NT2/D1 (cell line): ENCODE measurements at regions not wholly inside any gene's neighbourhood (a gene's known extent, or its start where the extent isn't known, plus 50 kb on each side); places are given as distances from the start of the nearest gene placed in this dataset.

Experiments
- DNase-seq: peaks from one replicate; pipeline ENCODE4 v3.0.0-alpha.2; 2011; ENCODE audit warnings: low read depth, low spot score
- H3K27me3 ChIP-seq: 2 replicates; pipeline ENCODE4 v1.6.0; 2011; ENCODE audit warnings: mild to moderate bottlenecking; ENCODE audit not compliant: insufficient read length, insufficient read depth
- H3K36me3 ChIP-seq: 2 replicates; pipeline ENCODE4 v1.6.1; 2011; ENCODE audit warnings: mild to moderate bottlenecking, low read length, mixed read lengths; ENCODE audit not compliant: insufficient read depth, insufficient read length
- H3K4me1 ChIP-seq: 2 replicates; pipeline ENCODE4 v1.5.1; 2011; ENCODE audit not compliant: insufficient read depth, insufficient read length
- H3K4me3 ChIP-seq: 2 replicates; pipeline ENCODE4 v1.5.1; 2011; ENCODE audit warnings: low read depth; ENCODE audit not compliant: insufficient read length
- H3K9ac ChIP-seq: 2 replicates; pipeline ENCODE4 v1.6.0; 2011; ENCODE audit warnings: low read depth; ENCODE audit not compliant: insufficient read length
- H3K9me3 ChIP-seq: 2 replicates; pipeline ENCODE4 v1.5.1; 2011; ENCODE audit warnings: mild to moderate bottlenecking, low read length; ENCODE audit not compliant: insufficient read depth
- SUZ12 ChIP-seq: IDR thresholded peaks from 2 replicates; pipeline ENCODE4 v1.6.1; 2011; ENCODE audit not compliant: insufficient read length, insufficient read depth; ENCODE audit errors: extremely low read depth
- YY1 ChIP-seq: IDR thresholded peaks from 2 replicates; pipeline ENCODE4 v1.6.1; 2011; ENCODE audit not compliant: insufficient read length, insufficient read depth
- ZNF274 ChIP-seq: IDR thresholded peaks from 2 replicates; pipeline ENCODE4 v1.6.1; 2011; ENCODE audit warnings: mild to moderate bottlenecking, low read depth, low read length

- TF ChIP-seq ZNF274, result no peak
- no peak for TF ChIP-seq SUZ12
- no peak for TF ChIP-seq YY1
- Histone ChIP-seq H3K36me3 (no peaks in the 10 kb centered on the region), H3K4me1 (peaks cover 4% of the 10 kb centered on the region), H3K9me3 (no peaks in the 10 kb centered on the region), H3K9ac (no peak overlapping the region), H3K4me3 (no peak overlapping the region), H3K27me3 (no peaks in the 10 kb centered on the region)
- DNase-seq, result no peak
Observed at GRCh38 chr5:134463176-134463720, 51.6 kb upstream of the CDKN2AIPNL start.

DNA sequence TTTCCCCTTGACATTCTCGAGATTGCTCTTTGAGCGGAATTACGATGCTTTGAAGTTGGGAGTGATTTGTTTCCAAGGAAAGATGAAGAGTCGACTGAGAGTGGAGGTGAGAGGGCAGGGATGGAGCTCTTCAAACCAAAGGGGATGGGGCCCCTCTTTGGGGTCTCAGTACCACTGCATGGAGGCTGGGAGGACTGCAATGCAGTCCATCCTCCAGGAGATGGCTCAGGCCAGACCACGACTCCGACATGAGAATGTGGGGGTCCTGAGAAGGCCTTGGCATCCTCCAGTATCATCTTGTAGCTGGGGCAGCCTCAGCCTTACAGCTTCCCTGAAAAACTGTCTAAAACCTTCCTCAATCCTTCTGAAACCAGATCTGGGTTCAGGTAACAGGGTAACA lies 51.1 kb upstream of the CDKN2AIPNL start:
- Histone ChIP-seq H3K27me3 (no peaks in the 10 kb centered on the region), H3K4me1 (peaks cover 4% of the 10 kb centered on the region)
- no peak for TF ChIP-seq SUZ12
- TF ChIP-seq YY1, result no peak
- TF ChIP-seq ZNF274, result no peak

DNA sequence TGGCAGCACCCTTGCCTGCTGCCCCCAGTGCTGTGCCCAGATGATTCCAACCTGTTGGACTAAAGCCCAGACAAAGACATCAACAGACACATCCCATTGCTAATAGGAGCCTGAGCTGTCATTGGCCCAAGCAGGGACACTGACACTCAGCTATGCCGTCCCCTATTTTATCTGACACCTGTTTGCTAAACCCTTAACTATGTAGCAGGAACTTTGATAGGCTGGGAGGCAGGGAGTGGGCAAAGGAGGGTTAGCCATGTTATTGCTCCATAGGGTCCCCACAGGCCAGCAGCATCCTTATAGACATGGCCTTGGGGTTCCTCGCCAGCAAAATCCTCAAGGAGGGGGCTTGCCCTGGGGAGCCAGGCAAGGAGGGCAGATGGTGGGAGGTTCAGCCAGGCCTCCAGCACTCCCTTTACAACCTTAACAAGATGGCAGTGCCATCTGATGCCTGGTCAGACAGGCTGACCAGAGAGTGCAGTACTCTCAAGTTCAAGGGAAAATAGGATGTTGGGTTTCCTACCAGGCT lies 50.4 kb upstream of the CDKN2AIPNL start:
- Histone ChIP-seq H3K9me3 (no peaks in the 10 kb centered on the region), H3K4me3 (no peak overlapping the region), H3K4me1 (peaks cover 4% of the 10 kb centered on the region), H3K9ac (no peak overlapping the region), H3K27me3 (no peaks in the 10 kb centered on the region), H3K36me3 (no peaks in the 10 kb centered on the region)
- TF ChIP-seq ZNF274 (no peak), SUZ12 (no peak), YY1 (no peak)
- no peak for DNase-seq

More for the DNA sequence above, 51.1 kb upstream of the CDKN2AIPNL start:
- Histone ChIP-seq H3K4me3 (no peak overlapping the region), H3K9me3 (no peaks in the 10 kb centered on the region), H3K9ac (no peak overlapping the region), H3K36me3 (no peaks in the 10 kb centered on the region)
- DNase-seq, result no peak
